ENCODE measurements at regions not wholly inside any gene's neighbourhood (a gene's known extent, or its start where the extent isn't known, plus 50 kb on each side); places are given as distances from the start of the nearest gene placed in this dataset.

- no peak overlapping the region for H3K4me3 Mint-ChIP-seq (ENCODE audit: low read depth, unreplicated experiment)
- TF ChIP-seq CTCF (IDR thresholded peaks at IDR 0.05; ENCODE audit: unreplicated experiment), result no peak
- DNase-seq, result no peak
- CTCF ChIA-PET, result no interaction called here
- no peaks in the 10 kb centered on the region for H3K27me3 Mint-ChIP-seq (ENCODE audit: unreplicated experiment)
- no peak overlapping the region for H3K27ac Mint-ChIP-seq (ENCODE audit: unreplicated experiment)
- no peaks in the 10 kb centered on the region for H3K4me1 Mint-ChIP-seq (ENCODE audit: low read depth, unreplicated experiment)
- intact Hi-C loops (cut with micrococcal nuclease; ENCODE audit: unreplicated experiment), result no loop called here
- no TSS peak for BruUV-seq (replicated peaks)
- H3K9me3 Mint-ChIP-seq (ENCODE audit: low read depth, unreplicated experiment), result peaks cover 24% of the 10 kb centered on the region
- no peaks in the 10 kb centered on the region for H3K36me3 Mint-ChIP-seq (ENCODE audit: insufficient read depth, unreplicated experiment)
These were observed 379.6 kb downstream of the FLRT2 start for GRCh38 chr14:85909581-85909980.

GRCh38 chr14:85907536-85907935, 377.6 kb downstream of the FLRT2 start:
- DNase-seq, result no peak
- H3K4me3 Mint-ChIP-seq (ENCODE audit: low read depth, unreplicated experiment), result no peak overlapping the region
- H3K27ac Mint-ChIP-seq (ENCODE audit: unreplicated experiment), result no peak overlapping the region
- no peaks in the 10 kb centered on the region for H3K36me3 Mint-ChIP-seq (ENCODE audit: insufficient read depth, unreplicated experiment)
- no peaks in the 10 kb centered on the region for H3K4me1 Mint-ChIP-seq (ENCODE audit: low read depth, unreplicated experiment)
- BruUV-seq (replicated peaks), result no TSS peak
- no peaks in the 10 kb centered on the region for H3K27me3 Mint-ChIP-seq (ENCODE audit: unreplicated experiment)
- intact Hi-C loops (cut with micrococcal nuclease; ENCODE audit: unreplicated experiment), result no loop called here
- TF ChIP-seq CTCF (IDR thresholded peaks at IDR 0.05; ENCODE audit: unreplicated experiment), result no peak
- CTCF ChIA-PET, result no interaction called here
- peaks cover 16% of the 10 kb centered on the region for H3K9me3 Mint-ChIP-seq (ENCODE audit: low read depth, unreplicated experiment)

GRCh38 chr14:85897808-85898207, 367.9 kb downstream of the FLRT2 start:
- no peak overlapping the region for H3K4me3 Mint-ChIP-seq (ENCODE audit: low read depth, unreplicated experiment)
- no TSS peak for BruUV-seq (replicated peaks)
- intact Hi-C loops (cut with micrococcal nuclease; ENCODE audit: unreplicated experiment), result no loop called here
- CTCF ChIA-PET, result no interaction called here
- no peak overlapping the region for H3K27ac Mint-ChIP-seq (ENCODE audit: unreplicated experiment)
- H3K4me1 Mint-ChIP-seq (ENCODE audit: low read depth, unreplicated experiment), result no peaks in the 10 kb centered on the region
- DNase-seq, result no peak
- TF ChIP-seq CTCF (IDR thresholded peaks at IDR 0.05; ENCODE audit: unreplicated experiment), result no peak
- H3K9me3 Mint-ChIP-seq (ENCODE audit: low read depth, unreplicated experiment), result peaks cover 7% of the 10 kb centered on the region
- no peaks in the 10 kb centered on the region for H3K27me3 Mint-ChIP-seq (ENCODE audit: unreplicated experiment)
- H3K36me3 Mint-ChIP-seq (ENCODE audit: insufficient read depth, unreplicated experiment), result no peaks in the 10 kb centered on the region

- DNase-seq, result no peak
- BruUV-seq (replicated peaks), result no TSS peak
- intact Hi-C loops (cut with micrococcal nuclease; ENCODE audit: unreplicated experiment), result no loop called here
- no peaks in the 10 kb centered on the region for H3K4me1 Mint-ChIP-seq (ENCODE audit: low read depth, unreplicated experiment)
- no peak overlapping the region for H3K27ac Mint-ChIP-seq (ENCODE audit: unreplicated experiment)
- no peak for TF ChIP-seq CTCF (IDR thresholded peaks at IDR 0.05; ENCODE audit: unreplicated experiment)
- CTCF ChIA-PET, result no interaction called here
- no peaks in the 10 kb centered on the region for H3K27me3 Mint-ChIP-seq (ENCODE audit: unreplicated experiment)
- no peak overlapping the region for H3K4me3 Mint-ChIP-seq (ENCODE audit: low read depth, unreplicated experiment)
- H3K9me3 Mint-ChIP-seq (ENCODE audit: low read depth, unreplicated experiment), result peaks cover 9% of the 10 kb centered on the region
- H3K36me3 Mint-ChIP-seq (ENCODE audit: insufficient read depth, unreplicated experiment), result no peaks in the 10 kb centered on the region
These were observed 365.7 kb downstream of the FLRT2 start for GRCh38 chr14:85895603-85896002.

- Mint-ChIP-seq H3K36me3 (ENCODE audit: insufficient read depth, unreplicated experiment) (no peaks in the 10 kb centered on the region), H3K9me3 (ENCODE audit: low read depth, unreplicated experiment) (peaks cover 5% of the 10 kb centered on the region), H3K27me3 (ENCODE audit: unreplicated experiment) (no peaks in the 10 kb centered on the region), H3K4me3 (ENCODE audit: low read depth, unreplicated experiment) (no peak overlapping the region), H3K4me1 (ENCODE audit: low read depth, unreplicated experiment) (no peaks in the 10 kb centered on the region), H3K27ac (ENCODE audit: unreplicated experiment) (no peak overlapping the region)
- intact Hi-C loops (cut with micrococcal nuclease; ENCODE audit: unreplicated experiment), result no loop called here
- BruUV-seq (replicated peaks), result no TSS peak
- TF ChIP-seq CTCF (IDR thresholded peaks at IDR 0.05; ENCODE audit: unreplicated experiment), result no peak
- DNase-seq, result no peak
- CTCF ChIA-PET, result no interaction called here
These were observed 362.3 kb downstream of the FLRT2 start for GRCh38 chr14:85892251-85892650.

All from Calu3 (cell line).